Natural killer cell (primary cell): ENCODE measurements at regions not wholly inside any gene's neighbourhood (a gene's known extent, or its start where the extent isn't known, plus 50 kb on each side); places are given as distances from the start of the nearest gene placed in this dataset.

Source experiments
- ATAC-seq, 3 donors: fragments of 150-1000 bp in 2 of 3; fragments of 200-7000 bp in 1 of 3; cut with Tn5 transposase; 1 replicate in 1 of 3; 2 replicates in 2 of 3; pipeline ENCODE4 v1.10.0; 2021; ENCODE audit warnings: mild to moderate bottlenecking in 2 of 3, moderate library complexity in 2 of 3
- DNase-seq, 2 donors: peaks; one replicate each; pipeline versions ENCODE4 v3.0.0 to v3.0.0-alpha.2; 2013 to 2021; ENCODE audit warnings: mixed read lengths in 1 of 2
- H3K27ac ChIP-seq: one replicate; pipeline ENCODE4 v1.5.1; 2013; ENCODE audit warnings: mild to moderate bottlenecking, low read length
- H3K27me3 ChIP-seq: one replicate; pipeline ENCODE4 v1.6.1; 2013; ENCODE audit warnings: low read length; ENCODE audit not compliant: control insufficient read depth, insufficient read depth
- H3K36me3 ChIP-seq: one replicate; pipeline ENCODE4 v1.6.1; 2013; ENCODE audit warnings: low read length; ENCODE audit not compliant: control insufficient read depth, insufficient read depth
- H3K4me1 ChIP-seq: one replicate; pipeline ENCODE4 v1.6.1; 2013; ENCODE audit warnings: low read length; ENCODE audit not compliant: control insufficient read depth, insufficient read depth
- H3K4me3 ChIP-seq: one replicate; pipeline ENCODE4 v1.5.1; 2013; ENCODE audit warnings: low read length
- H3K9me3 ChIP-seq: one replicate; pipeline ENCODE4 v1.6.1; 2013; ENCODE audit warnings: low read length; ENCODE audit not compliant: control insufficient read depth, insufficient read depth
- H3K27ac Mint-ChIP-seq, 2 donors: one replicate each; pipeline ENCODE4 v1.8.0; 2022; ENCODE audit warnings: mild to moderate bottlenecking in 2 of 2, mixed read lengths in 2 of 2, moderate library complexity in 1 of 2
- H3K27me3 Mint-ChIP-seq, 2 donors: one replicate each; pipeline ENCODE4 v1.8.0; 2022; ENCODE audit warnings: low read depth in 2 of 2, mixed read lengths in 2 of 2
- H3K36me3 Mint-ChIP-seq: one replicate; pipeline ENCODE4 v1.8.0; 2022; ENCODE audit warnings: mixed read lengths
- H3K4me1 Mint-ChIP-seq, 2 donors: one replicate each; pipeline ENCODE4 v1.8.0; 2022; ENCODE audit warnings: mixed read lengths in 2 of 2
- H3K4me3 Mint-ChIP-seq: one replicate; pipeline ENCODE4 v1.8.0; 2022; ENCODE audit warnings: mild to moderate bottlenecking, moderate library complexity, mixed read lengths
- H3K9me3 Mint-ChIP-seq, 2 donors: one replicate each; pipeline ENCODE4 v1.8.0; 2022; ENCODE audit warnings: mixed read lengths in 2 of 2
- CTCF ChIP-seq: fragments of 200-600 bp; IDR thresholded peaks from one replicate; pipeline ENCODE4 v1.8.0; 2022; ENCODE audit warnings: antibody characterized with exemption
- WGBS: methylation state at CpG from one replicate; pipeline ENCODE4 v1.1.7; 2013; ENCODE audit warnings: missing lambda C conversion rate; ENCODE audit not compliant: insufficient coverage; 5-methylcytosine and 5-hydroxymethylcytosine counted together
- intact Hi-C: fragments of 100-400 bp; cut with micrococcal nuclease; formaldehyde crosslinking; loops from one replicate; pipeline ENCODE4 v1.14.2; 2022

GRCh38 chr3:174460831-174461230 lies 398.3 kb upstream of the NAALADL2 start:
- DNase-seq, result no peak
- no peaks in the 10 kb centered on the region for H3K9me3 ChIP-seq
- H3K9me3 Mint-ChIP-seq, result peaks cover 6% of the 10 kb centered on the region in 2 donors
- H3K36me3 Mint-ChIP-seq, result no peaks in the 10 kb centered on the region
- H3K27ac Mint-ChIP-seq, result no peak overlapping the region
- 43% methylated on average over 1 of the region's 1 CpG for WGBS
- ATAC-seq, result no peak
- no peaks in the 10 kb centered on the region for H3K4me1 ChIP-seq
- intact Hi-C loops, result no loop called here
- H3K4me3 ChIP-seq, result no peak overlapping the region
- H3K27me3 ChIP-seq, result no peaks in the 10 kb centered on the region
- H3K27me3 Mint-ChIP-seq, result no peaks in the 10 kb centered on the region
- no peak for TF ChIP-seq CTCF
- H3K36me3 ChIP-seq, result no peaks in the 10 kb centered on the region
- no peaks in the 10 kb centered on the region for H3K4me1 Mint-ChIP-seq
- H3K4me3 Mint-ChIP-seq, result no peak overlapping the region
- H3K27ac ChIP-seq, result no peak overlapping the region

GRCh38 chr3:174462916-174463315 lies 396.2 kb upstream of the NAALADL2 start:
- no peaks in the 10 kb centered on the region for H3K9me3 ChIP-seq
- intact Hi-C loops, result no loop called here

GRCh38 chr3:174465177-174465576 lies 394.0 kb upstream of the NAALADL2 start:
- no peaks in the 10 kb centered on the region for H3K27me3 Mint-ChIP-seq
- no peaks in the 10 kb centered on the region for H3K27me3 ChIP-seq
- 95% methylated on average over 3 of the region's 3 CpGs for WGBS
- H3K4me3 Mint-ChIP-seq, result no peak overlapping the region
- no peaks in the 10 kb centered on the region for H3K36me3 ChIP-seq
- H3K4me1 Mint-ChIP-seq, result no peaks in the 10 kb centered on the region
- no peaks in the 10 kb centered on the region for H3K36me3 Mint-ChIP-seq
- ATAC-seq (no peak), DNase-seq (no peak)
- no peaks in the 10 kb centered on the region for H3K4me1 ChIP-seq
- H3K4me3 ChIP-seq, result no peak overlapping the region
- no peak overlapping the region for H3K27ac Mint-ChIP-seq
- no peak for TF ChIP-seq CTCF
- no peak overlapping the region for H3K27ac ChIP-seq
- H3K9me3 ChIP-seq, result no peaks in the 10 kb centered on the region
- intact Hi-C loops, result no loop called here
- H3K9me3 Mint-ChIP-seq, result peaks cover 0 to 3% of the 10 kb centered on the region in 2 donors

More at GRCh38 chr3:174462916-174463315, 396.2 kb upstream of the NAALADL2 start:
- DNase-seq (no peak), ATAC-seq (no peak)
- Histone ChIP-seq H3K4me1 (no peaks in the 10 kb centered on the region), H3K27me3 (no peaks in the 10 kb centered on the region), H3K27ac (no peak overlapping the region), H3K4me3 (no peak overlapping the region), H3K36me3 (no peaks in the 10 kb centered on the region)
- no peaks in the 10 kb centered on the region for H3K36me3 Mint-ChIP-seq
- H3K27ac Mint-ChIP-seq, result no peak overlapping the region
- no peaks in the 10 kb centered on the region for H3K9me3 Mint-ChIP-seq
- no peaks in the 10 kb centered on the region for H3K4me1 Mint-ChIP-seq
- no peak overlapping the region for H3K4me3 Mint-ChIP-seq
- no peak for TF ChIP-seq CTCF
- no peaks in the 10 kb centered on the region for H3K27me3 Mint-ChIP-seq

GRCh38 chr3:174466471-174467054 lies 392.6 kb upstream of the NAALADL2 start:
- no peaks in the 10 kb centered on the region for H3K9me3 ChIP-seq
- H3K27ac Mint-ChIP-seq, result no peak overlapping the region
- ATAC-seq (no peak), DNase-seq (no peak)
- H3K4me1 Mint-ChIP-seq, result no peaks in the 10 kb centered on the region
- H3K27me3 Mint-ChIP-seq, result no peaks in the 10 kb centered on the region
- WGBS, result 100% methylated on average over 1 of the region's 4 CpGs
- no peaks in the 10 kb centered on the region for H3K4me1 ChIP-seq
- no peak overlapping the region for H3K27ac ChIP-seq
- no peaks in the 10 kb centered on the region for H3K36me3 Mint-ChIP-seq
- no peaks in the 10 kb centered on the region for H3K27me3 ChIP-seq
- peaks cover 0 to 4% of the 10 kb centered on the region in 2 donors for H3K9me3 Mint-ChIP-seq
- no peaks in the 10 kb centered on the region for H3K36me3 ChIP-seq
- intact Hi-C loops, result no loop called here
- no peak for TF ChIP-seq CTCF
- no peak overlapping the region for H3K4me3 ChIP-seq
- H3K4me3 Mint-ChIP-seq, result no peak overlapping the region
